NCI-H1436 (cell line): ENCODE measurements at regions not wholly inside any gene's neighbourhood (a gene's known extent, or its start where the extent isn't known, plus 50 kb on each side); places are given as distances from the start of the nearest gene placed in this dataset.

Experiments used
- DNase-seq: peaks from one replicate; lab custom pipeline; 2025; lab: John Stamatoyannopoulos, UW

- DNase-seq, result no peak
Measured at GRCh38 chr9:22286661-22287060, 160.0 kb upstream of the DMRTA1 start.

DNA sequence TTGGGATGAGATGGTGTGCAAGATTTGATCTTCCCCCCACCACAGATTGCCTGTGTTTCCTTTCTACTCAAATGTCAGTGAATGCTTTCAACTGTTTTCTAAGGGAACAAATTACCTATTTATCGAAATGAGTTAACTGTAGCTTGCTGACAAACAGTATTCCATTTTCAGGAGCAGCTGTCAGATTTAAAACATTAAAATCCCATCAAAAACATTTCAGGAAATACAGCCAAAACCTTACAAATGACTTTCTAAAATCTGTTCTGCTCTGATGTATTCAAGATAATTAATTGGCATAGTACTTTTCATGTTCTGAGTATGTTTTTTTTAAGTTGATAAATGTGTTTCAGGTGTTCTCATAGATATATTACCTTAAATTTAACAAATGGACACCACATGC lies 158.0 kb upstream of the DMRTA1 start:
- no peak for DNase-seq

DNA sequence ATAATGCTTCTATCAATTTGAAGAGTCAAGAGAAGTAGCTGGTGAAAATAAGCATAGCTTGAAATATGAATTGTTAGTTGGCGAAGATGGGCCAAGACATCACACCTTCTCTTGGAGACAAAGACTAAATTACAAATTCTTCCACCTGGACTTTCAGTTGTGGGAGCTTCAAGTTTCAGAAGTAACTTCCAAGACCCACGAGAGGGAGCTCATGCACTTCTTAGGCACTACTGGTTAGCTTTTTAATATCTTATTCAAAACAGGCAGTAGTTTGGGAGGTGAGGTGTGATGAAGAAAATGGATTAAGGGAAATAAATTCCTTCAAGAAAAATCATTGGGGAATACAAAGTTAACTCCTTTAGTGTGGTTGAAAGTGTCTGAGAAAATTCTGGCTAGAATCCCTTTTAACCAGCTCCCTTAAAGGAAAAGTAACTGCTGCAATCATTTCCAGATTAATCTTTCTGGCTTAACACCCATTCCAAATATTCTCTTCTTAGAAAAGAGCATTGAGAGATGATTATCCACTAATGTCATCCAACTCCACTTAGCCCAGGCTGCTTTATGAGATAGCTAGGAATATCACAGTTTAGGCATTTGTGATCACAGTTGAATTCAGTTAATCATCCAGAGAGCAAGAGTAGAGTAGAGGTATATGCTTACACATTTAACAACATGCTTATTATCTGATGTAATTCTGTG lies 139.5 kb upstream of the DMRTA1 start:
- peak; percentile 27 for DNase-seq

DNA sequence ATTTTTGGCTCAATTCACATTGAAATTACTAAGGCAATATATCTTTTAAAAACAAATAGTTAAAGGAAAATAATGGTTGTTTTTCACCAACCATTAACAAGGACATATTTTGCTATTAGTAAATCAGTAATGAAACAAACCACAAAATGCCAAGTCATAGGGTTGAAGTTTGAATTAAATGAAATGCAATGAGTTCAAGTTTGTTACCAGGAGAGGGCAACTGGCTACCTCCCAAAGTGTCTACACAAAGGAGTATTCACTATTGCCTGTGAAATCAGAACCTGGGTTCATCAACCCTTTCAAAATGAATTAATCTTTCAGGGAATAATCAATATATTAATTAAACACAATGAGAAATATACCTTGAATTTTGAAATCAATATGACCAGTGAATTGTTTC lies 138.4 kb upstream of the DMRTA1 start:
- DNase-seq, result no peak

DNA sequence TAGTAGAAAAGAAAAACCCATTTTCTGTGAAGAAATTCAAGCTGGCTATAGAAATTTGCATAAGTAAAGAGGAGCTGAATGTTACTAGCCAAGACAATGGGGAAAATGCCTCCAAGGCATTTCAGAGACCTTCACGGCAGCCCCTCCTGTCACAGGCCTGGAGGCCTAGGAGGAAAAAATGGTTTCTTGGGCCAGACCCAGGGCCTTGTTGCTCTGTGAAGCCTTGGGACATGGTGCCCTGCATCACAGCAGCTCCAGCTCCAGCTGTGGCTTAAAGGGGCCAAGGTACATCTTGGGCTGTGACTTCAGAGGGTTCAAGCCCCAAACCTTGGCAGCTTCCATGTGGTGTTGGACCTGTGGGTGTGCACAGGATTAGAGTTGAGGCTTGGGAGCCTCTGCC lies 130.0 kb upstream of the DMRTA1 start:
- no peak for DNase-seq

DNA sequence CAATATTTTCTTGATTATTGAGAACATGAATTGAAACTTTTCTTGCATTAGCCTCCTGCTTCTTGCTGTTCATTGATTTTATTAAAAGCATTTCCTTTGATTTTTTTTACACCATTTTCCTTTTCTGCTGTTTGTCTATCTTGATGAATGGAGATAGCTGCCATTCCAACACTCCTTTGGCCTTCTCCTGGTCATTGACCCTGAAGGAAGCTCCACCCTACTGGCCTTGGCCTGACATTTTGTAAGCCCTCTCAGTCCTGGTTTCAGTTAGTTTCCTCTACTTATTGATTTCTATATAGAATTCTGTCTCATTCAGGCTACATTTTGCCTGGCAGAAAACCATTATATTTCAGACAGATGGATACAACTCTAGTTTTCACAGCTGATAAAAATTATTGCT lies 115.1 kb upstream of the DMRTA1 start:
- no peak for DNase-seq

DNA sequence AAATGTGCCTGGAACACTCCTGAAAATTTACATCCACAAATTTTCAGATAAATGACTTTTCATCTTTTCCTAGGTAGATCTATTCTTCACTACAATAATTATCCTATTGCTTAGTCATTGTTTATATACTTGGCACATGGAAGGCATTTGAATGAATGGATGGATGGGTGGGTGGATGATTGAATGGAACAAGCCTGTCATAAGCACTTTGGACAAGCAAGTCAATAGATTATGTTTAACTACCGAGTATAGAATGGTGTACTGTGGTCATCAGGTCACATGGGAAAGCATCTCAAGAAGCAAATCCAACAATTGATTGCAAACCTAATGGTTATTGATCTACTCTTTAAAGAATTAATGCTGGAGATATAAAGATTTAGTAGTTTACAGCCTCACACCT lies 114.4 kb upstream of the DMRTA1 start:
- no peak for DNase-seq

DNA sequence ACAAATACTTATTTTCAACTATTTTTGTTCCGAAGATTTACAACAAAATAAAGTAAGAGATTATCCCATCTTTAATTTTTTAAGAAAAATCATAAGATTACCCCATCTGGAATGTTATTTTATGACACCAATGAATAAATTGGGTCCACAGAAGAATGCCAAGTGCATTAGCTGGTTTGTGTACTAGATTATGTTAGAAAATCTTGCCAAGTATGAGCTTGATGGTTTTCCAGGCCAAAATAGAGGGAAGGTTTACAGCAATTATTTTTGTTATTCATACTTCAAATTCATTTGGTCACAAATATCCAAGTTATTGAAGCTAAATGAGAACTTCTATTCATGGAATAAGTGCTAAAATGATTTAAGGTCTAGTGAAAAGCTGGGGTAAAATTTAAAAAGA lies 109.4 kb upstream of the DMRTA1 start:
- no peak for DNase-seq

DNA sequence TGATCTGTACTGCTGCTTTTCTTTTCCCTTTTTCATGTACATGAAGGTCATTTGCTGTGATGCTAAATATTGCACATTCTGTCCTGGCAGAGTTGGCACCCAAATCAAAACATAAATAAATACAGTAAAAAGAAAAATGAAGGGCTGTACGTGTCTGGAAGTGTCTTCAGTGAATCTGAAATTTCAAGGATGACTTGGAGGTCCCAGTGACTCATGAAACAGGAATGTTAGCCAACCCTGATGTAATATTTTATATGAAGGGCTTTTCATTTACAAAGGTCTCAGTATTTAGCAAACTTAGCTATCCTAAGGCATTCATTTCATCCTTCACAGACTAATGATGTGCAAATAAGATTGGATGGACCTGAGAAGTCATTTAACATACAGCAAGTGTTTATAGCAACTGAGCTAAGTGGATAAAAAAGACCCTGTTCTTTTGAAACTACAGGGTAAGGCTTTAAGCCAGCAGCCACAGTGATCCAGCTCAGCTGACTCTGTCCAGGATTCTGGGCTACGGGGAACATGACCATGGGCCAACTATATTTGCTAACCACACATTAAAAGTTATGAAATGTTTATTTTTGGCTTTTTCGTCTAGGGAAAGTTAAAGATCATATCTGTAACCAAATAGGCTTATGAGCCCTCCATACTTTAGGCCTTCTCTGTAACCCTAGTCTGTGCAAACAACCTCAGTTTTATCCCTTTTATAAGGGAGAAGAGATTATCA lies 104.0 kb upstream of the DMRTA1 start:
- no peak for DNase-seq

- DNase-seq, result no peak
Measured at GRCh38 chr9:22343218-22343611, 103.4 kb upstream of the DMRTA1 start.

DNA sequence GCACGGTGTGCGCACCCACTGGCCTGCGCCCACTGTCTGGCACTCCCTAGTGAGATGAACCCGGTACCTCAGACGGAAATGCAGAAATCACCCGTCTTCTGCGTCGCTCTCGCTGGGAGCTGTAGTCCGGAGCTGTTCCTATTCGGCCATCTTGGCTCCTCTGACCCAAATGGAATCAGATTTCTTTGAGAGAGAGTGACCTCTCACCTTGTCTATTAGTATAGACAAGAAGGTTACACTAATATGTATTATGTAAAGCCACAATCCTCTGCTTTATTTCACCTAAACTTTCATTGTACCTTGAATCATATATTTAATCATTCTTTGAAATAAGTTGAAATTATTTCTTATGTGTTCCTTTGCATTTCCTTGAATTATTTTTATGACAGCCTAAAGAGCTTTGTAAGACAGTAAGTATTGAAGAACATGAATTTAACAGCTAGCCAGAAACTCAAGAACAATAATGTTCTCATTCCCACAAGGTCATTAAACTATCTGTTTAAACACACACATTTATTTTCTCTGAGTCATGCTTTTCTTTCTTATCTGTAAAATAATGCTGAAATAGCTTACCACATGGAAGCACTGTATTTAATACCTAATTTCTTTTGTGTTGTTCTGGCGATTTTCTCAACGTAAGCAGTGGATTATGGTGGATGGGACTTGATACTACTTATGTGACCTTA lies 91.8 kb upstream of the DMRTA1 start:
- DNase-seq, result no peak

DNA sequence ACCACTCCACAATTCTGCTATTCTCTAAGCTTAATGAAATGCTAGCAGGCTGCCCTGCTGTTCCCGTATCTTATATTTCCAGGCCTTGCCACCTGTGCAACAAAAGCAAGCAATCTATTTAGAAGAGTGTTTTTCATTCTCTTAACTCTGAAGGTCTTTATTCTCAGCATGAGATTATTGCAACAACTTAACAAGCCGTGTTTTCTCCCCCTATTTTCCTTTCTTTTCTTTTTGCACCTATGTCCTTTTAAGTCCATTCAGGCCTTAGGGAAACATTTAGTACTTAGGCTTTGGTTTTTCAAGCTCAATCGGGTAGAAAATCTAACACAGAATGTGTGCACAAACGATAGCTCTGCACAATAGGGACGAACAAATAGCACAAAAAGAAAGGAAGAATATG lies 89.6 kb upstream of the DMRTA1 start:
- no peak for DNase-seq

DNA sequence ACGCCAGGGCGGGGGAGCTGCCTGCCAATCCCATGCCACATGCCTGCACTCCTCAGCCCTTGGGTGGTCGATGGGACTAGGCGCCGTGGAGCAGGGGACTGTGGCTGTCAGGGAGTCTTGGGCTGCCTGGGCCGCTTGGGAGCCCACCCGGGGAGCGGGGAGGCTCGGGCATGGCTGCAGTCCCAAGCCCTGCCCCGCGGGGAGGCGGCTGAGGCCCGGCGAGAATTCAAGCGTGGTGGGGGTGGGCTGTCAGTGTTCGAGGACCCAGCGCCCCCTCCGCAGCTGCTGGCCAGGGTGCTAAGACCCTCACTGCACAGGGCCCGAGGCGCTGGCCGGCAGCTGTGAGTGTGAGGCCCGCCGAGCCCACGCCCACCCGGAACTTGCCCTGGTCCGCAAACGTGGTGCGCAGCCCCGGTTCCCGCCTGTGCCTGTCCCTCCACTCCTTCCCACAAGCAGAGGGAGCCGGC lies 83.2 kb upstream of the DMRTA1 start:
- no peak for DNase-seq

DNA sequence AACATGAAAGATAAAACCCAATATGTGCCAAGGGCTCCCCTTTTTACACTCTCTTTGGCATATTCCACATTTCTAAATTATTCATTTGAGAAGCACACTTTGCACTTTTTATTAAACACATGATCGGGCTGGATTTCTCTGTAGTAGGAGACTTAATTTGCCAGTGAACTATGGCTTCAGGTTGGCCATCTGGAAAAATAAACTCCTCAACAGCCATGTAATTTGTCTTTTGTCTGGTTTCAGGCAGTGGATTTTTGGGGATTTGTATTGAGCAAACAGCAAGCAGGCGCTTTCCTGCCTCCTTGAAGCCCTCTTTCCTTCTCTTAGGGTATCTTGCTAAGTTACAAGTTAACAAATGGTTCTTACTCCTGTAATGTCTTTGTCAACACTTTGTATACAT lies 73.0 kb upstream of the DMRTA1 start:
- DNase-seq, result no peak

DNA sequence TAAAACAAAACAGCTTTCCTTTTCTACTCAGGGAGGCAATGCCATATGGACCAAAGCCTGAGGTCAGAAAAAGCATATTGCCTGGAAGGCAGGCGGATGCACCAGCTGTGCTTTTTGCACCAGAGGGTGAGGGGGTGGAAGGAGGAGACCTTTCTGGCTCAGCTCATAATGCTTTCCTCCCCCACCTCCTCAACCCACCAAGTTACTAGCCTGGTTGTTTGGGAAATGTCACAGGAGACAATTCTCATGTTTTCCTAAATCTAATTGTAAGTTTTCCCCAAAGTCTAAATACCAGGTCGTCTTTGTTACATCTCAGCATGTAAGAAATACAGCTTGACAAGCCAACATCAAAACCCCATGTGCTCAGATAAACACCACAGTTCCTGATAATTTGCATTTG lies 72.6 kb upstream of the DMRTA1 start:
- DNase-seq, result no peak

GRCh38 chr9:22379272-22379671 lies 67.4 kb upstream of the DMRTA1 start:
- DNase-seq, result no peak

DNA sequence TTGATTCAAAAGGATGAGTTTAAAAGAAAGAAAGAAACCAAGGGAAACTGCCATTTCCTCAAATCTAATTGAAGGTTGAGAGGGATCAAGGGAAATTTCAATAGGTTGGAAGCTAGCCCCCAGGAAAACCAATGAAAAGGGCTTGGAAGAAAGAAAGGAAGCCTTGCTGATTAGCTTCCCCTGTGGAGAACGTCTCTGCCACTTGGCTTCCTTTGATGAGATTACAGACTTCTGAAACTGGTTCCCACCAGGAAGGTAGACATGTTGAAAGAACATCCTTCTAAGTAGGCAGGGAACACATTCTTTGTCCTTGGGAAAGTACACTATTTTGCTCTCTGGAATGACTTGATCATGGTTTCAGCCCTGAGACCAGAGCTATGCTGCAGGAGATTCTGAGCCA lies 65.5 kb upstream of the DMRTA1 start:
- no peak for DNase-seq

DNA sequence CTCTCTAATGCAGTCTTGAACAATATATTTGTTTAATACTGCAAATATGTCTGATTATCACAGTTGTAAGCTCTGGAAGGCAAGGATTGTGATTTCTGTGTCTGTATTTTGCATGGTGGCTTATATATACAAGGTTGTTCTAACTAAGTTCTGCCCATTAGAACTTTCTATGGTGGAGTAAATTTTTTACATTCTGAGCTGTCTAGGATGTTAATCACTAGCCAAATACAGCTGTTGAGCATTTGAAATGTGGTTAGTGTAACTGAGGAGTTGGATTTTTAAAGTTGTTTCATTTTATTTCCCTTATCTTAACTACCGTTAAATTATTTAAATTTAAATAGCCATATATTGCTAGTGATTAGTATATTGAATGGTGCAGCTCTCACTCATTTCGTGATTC lies 64.3 kb upstream of the DMRTA1 start:
- DNase-seq, result no peak

GRCh38 chr9:22383718-22384117 lies 62.9 kb upstream of the DMRTA1 start:
- DNase-seq, result no peak

DNA sequence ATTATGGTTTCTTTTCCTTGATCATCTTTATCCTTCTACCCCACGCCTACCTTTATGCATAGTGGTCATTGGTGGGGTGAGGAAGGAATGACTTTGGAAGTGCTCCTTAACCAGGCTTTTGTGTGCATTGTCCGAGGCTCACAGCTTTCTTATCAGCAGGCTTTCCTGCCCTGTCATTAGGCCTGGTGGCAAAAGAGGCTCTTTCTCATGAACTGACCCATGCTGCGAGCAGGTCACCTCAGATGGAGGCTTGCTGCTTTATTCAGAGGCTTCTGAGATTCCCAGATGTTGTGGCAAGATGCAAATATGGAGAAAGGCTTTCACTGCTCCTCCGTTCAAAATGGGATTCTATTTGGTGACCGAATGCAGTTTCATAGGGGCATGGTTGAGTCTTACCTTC lies 57.4 kb upstream of the DMRTA1 start:
- no peak for DNase-seq

DNA sequence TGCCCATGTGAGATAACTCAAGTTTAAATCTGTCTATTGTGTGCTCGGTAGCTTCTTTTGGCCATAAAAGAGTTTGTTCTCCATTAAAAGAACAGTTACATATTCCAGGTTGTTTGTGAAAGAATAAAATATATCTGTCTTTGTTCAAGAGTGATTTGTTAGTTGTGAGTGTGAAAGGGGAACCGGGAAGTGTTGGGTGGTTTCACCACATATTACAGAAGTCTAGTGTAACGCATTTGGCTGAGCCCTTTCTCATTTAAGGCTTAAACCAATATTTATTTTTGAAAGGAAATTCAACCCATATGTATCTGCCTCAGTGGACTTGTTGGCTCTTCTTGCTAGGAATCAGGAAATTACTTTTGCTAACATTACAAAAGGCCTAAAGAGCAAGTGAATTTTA lies 54.1 kb upstream of the DMRTA1 start:
- DNase-seq, result no peak

DNA sequence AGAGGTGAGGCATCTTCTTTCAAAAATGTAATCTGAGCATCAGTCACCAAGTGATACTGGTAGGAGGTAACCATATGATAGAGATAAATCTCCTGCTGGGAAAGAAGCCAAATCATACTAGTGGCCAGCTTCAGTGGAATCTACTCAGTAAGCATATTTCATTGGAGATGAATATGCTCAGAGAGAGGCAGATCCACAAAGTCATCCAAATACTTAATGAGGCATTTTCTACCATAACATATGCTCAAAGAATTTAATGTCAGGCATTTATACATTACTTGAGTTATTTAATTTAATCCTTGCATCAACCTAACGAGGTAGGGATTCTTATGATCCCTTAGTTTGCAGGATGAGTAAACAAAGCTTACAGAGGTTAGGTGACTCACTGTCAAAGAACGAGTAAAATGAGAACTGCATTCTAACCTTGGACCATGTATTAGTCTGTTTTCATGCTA lies 50.9 kb upstream of the DMRTA1 start:
- DNase-seq, result no peak
